ENCODE measurements at regions not wholly inside any gene's neighbourhood (a gene's known extent, or its start where the extent isn't known, plus 50 kb on each side); places are given as distances from the start of the nearest gene placed in this dataset.

DNA sequence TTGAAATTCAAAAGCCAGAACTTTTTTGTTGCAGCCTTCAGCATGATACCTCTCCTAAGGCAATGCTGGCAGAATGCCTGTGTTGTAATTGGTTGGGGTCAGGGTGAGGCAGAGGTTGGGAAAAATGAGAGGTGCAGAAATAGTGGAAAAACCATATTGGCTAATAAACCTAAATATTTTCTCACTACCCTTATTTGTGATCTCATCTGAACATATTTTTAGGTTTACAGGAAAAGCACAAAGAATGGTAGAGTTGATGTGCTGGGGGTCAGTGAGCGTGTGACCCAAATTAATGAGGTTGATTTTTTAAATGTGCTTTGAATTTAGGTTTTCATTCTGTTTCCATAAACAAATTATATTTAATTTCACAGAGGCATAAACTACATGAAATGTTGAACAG lies 437.3 kb downstream of the HDGFL1 start:
- no peak for TF ChIP-seq POLR2A (IDR thresholded peaks at IDR 0.05; ENCODE audit: low read depth, low read length)
- no peak for DNase-seq (ENCODE audit: insufficient read length, low spot score)
- no peak for FAIRE-seq

DNA sequence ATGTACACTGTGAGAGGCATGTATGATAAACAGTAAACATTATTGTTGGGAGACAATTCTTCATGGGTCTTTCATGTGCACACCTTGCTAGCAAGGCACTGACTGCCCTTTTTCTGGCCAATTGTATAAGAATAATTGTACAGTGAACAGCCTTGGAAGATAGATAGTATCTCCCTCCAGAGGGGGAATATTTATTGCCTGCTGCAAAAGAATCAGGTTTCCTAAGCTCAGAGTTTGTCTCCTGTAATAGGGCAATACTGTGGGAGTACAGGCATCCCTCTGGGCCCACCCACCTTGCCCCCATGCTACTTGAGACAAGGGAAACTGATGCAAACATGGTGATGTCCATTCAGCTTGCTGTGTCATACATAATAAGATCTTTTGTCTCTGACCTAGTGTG lies 442.2 kb downstream of the HDGFL1 start:
- FAIRE-seq (no peak), DNase-seq (ENCODE audit: insufficient read length, low spot score) (no peak)
- no peak for TF ChIP-seq POLR2A (IDR thresholded peaks at IDR 0.05; ENCODE audit: low read depth, low read length)

DNA sequence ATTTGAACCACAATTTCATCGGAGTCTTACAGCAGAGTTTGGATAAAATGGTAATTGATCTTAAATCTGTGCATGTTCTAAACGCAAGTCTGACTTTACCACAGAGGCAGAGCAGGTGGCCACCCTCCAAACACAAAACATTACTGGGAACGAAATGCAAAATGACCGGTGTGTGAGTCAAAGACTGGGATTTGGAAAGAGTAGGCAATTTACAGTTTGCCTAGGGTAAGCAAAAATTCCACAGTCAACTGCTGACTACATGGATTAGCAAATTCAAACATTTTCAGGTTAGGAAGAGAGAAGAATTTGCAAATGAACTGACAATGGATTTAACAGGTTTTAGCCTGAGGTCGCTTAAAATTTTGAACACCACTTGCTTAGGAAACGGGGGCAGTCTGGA lies 444.4 kb downstream of the HDGFL1 start:
- FAIRE-seq (peak; percentile 45), DNase-seq (ENCODE audit: insufficient read length, low spot score) (no peak)
- TF ChIP-seq POLR2A (IDR thresholded peaks at IDR 0.05; ENCODE audit: low read depth, low read length): no peak

DNA sequence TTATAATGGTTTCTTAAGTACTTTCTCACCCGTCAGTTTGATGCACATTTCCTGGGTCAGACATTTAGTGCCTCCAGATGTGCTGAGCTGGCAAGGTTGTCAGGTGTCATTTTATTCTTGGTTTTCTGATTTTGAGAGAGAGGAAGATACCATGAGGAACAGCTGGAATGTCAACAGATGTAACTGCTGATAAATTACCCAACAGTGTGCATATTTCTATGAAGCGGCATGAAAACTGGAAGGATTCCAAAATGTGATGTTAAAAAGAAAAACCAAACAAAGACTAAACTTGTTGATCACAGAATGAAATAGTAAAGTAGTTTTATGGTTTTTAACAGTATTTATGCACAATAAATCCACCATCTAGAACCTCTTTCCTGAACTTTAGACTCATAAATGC lies 447.3 kb downstream of the HDGFL1 start:
- DNase-seq (ENCODE audit: insufficient read length, low spot score): no peak
- FAIRE-seq: no peak
- TF ChIP-seq POLR2A (IDR thresholded peaks at IDR 0.05; ENCODE audit: low read depth, low read length): no peak

DNA sequence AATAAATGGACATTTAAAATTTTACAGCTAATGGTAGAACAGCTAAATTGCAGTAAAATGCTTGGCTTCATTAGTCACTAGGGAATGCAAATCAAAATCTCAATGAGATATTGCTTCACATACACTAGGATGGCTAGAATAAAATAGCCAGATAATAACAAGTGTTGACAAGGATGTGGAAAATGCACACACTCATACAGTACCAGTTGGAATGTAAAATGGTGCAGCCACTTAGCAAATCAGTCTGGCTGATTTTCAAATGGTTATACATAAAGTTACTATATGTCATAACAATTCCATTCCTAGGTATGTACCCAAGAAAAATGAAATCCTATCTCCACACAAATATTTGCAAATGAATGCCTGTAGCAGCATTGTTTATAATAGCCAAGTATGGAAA lies 452.1 kb downstream of the HDGFL1 start:
- no peak for TF ChIP-seq POLR2A (IDR thresholded peaks at IDR 0.05; ENCODE audit: low read depth, low read length)
- FAIRE-seq: no peak
- DNase-seq (ENCODE audit: insufficient read length, low spot score): no peak

DNA sequence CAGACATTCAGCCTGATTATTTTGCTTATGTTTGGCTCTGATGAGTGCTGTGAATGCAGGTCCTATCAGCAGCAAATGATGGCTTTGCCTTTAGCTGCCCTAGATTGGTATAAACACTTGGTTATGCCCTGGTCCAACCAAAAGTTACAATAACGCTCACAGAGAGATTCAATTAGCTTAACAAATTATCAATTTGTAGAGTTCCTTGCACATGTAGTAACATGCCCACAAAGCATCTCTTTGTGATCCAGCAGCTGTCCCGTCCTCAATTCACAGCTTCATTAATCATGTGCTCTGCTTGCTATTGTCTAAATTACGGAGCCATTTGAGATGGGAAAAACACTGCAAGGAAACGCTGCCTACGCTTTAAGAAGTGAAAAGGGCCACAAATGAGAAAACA lies 457.9 kb downstream of the HDGFL1 start:
- DNase-seq (ENCODE audit: insufficient read length, low spot score) (no peak), FAIRE-seq (no peak)
- no peak for TF ChIP-seq POLR2A (IDR thresholded peaks at IDR 0.05; ENCODE audit: low read depth, low read length)

DNA sequence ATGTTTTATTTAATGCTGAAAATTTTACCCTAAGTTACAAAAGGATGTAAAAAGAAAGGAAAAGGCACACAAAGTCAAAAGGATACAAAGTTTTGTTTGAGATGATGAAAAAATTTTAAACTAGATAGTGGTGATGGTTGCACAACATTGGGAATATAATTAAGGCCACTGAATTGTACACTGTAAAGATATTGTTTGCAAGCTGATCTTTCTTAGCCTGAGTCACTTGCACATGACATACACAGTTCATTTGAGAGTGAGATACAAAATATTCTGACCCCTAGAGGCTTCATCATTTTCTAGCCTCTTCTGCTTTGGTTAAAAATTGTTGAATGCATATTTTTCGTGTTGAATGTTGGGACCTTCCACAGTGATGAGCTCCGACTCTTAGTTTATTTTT lies 462.6 kb downstream of the HDGFL1 start:
- TF ChIP-seq POLR2A (IDR thresholded peaks at IDR 0.05; ENCODE audit: low read depth, low read length): no peak
- FAIRE-seq (no peak), DNase-seq (ENCODE audit: insufficient read length, low spot score) (no peak)

DNA sequence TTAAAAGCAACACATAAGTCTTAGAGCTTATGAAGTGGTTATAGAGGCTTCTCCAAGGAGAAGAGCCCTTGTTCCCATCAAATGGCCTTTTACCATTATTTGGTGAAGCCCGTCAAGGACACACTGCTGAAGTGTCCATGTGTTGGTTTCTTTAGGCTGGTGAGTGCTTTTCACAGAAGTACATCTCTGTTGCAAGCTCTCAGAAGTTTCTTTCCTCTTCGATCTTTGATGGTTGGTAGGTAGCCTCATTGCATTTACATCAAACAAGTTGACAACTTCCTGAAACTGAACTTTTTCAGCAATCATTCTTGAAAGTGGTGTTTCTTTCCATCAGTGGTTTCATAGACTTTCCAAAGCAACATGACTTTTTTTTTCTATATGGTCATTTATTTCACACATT lies 465.6 kb downstream of the HDGFL1 start:
- no peak for DNase-seq (ENCODE audit: insufficient read length, low spot score)
- no peak for FAIRE-seq
- no peak for TF ChIP-seq POLR2A (IDR thresholded peaks at IDR 0.05; ENCODE audit: low read depth, low read length)

DNA sequence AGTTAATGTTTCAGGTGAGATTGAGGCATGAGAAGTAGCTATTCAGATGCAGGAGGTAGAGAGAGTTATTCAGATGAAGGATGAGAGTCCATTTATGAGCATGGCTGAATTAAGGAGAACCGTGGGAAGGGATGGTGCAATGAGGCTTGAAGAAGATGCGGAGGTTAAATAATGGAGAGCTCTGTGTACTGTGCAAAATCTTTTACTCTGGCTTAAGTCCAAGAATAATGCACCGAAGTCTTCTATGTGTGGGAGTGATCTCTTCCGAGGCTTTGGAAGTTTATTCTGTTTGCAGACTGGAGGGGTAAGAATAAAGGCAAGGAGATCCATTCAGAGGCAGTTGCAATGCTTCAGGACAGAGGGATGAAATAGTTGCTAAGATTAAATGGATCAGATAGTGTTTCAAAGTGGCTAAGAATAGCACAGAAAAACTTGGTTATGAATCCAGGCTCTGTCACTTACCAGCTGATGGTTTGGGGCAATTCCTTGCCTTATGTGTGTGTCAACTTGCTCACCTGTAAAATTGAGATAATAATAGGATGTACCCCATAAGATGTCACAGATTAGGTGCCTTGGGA lies 467.1 kb downstream of the HDGFL1 start:
- FAIRE-seq: no peak
- no peak for TF ChIP-seq POLR2A (IDR thresholded peaks at IDR 0.05; ENCODE audit: low read depth, low read length)

DNA sequence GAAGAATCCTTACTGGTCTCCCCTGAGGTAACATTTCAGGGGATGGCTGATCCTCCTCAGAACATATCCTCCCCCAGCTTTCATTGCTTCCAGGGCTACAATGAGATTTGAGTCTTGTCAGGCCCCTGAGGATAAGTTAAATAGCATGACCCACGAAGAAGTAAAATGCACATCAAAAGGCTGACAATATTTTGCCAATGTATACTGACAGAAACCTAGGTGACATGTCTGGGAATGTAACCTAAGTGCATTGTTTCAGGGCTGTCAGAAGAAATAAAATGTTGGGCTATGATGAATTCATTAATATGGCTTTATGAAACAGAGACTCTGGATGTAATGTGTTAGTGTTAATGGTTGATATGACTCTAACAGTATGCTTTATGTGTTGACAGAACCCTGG lies 471.5 kb downstream of the HDGFL1 start:
- DNase-seq (ENCODE audit: insufficient read length, low spot score) (no peak), FAIRE-seq (no peak)
- TF ChIP-seq POLR2A (IDR thresholded peaks at IDR 0.05; ENCODE audit: low read depth, low read length): no peak

More for the DNA sequence above, 467.1 kb downstream of the HDGFL1 start:
- DNase-seq (ENCODE audit: insufficient read length, low spot score): no peak

DNA sequence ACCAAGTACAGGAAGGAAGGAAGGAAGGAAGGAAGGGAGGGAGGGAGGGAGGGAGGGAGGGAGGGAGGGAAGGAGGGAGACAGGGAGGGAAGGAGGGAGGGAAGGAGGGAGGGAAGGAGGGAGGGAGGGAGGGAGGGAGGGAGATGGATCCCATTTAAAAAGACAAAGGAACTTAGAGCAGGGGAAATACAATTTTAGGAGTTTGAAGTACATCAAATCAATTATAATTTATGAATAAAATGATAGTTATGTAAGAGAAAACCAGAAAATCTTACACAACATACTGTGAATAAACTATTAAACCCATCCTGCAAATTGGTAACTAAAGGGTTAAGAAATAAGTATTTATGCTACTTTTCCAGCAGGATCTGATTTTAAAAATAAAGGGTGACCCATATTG lies 475.9 kb downstream of the HDGFL1 start:
- DNase-seq (ENCODE audit: insufficient read length, low spot score) (no peak), FAIRE-seq (no peak)
- TF ChIP-seq POLR2A (IDR thresholded peaks at IDR 0.05; ENCODE audit: low read depth, low read length): no peak

DNA sequence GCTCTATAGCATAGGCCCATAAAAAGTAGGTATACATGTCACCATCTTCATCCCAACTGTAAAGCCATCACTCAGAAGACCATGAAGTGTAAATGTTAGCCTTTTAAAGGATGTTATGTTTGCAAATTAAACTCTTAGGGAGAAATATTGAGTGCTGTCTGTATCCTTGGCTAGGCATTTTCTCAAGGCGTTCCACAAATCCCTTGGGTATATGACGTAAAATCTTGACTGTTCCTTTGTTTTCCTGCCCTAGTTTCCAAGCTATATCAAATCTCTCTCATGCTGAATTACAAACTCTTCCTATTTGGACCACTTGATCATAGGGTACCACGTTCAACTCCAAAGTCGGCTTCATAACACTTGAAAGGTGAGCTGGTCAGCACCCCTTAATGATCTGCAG lies 486.2 kb downstream of the HDGFL1 start:
- no peak for TF ChIP-seq POLR2A (IDR thresholded peaks at IDR 0.05; ENCODE audit: low read depth, low read length)
- FAIRE-seq (no peak), DNase-seq (ENCODE audit: insufficient read length, low spot score) (no peak)

DNA sequence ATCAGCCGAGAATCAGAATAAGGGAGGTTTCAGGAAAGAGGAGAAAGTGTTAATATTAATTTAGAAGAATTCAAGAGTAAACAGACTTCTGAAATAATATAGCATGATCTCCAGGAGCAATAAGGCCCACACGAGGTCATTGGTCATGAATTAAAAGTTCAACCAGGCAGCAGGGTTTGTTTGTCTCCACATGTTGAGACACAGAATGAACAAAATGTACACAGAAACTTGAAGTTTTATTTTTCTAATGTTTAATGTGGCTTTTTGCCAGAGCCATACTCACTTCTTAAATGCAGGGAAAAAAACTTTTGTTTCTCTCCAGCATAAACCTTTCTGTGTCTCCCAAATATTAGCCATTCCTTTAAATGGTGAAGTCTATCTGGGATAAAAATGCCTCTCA lies 504.5 kb downstream of the HDGFL1 start:
- no peak for DNase-seq (ENCODE audit: insufficient read length, low spot score)
- FAIRE-seq: no peak
- TF ChIP-seq POLR2A (IDR thresholded peaks at IDR 0.05; ENCODE audit: low read depth, low read length): no peak

DNA sequence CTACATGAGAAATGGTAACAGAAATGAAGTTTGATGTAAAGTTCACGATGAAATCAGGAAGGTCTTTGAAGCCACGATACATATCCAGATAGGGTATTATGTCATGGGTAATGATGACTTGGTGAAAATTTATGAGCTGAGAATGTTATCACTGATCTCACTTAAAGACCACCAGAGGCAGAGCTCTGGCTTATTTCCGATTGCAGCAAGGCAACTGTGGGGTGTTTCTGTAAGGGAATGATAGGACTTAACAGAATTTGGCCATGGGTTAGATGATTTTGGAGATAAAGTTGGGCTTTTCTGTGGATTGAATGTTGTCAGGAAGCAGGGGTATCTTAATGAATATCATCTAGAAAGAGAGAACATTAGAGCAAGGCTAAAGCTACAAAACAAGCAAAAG lies 508.4 kb downstream of the HDGFL1 start:
- FAIRE-seq (no peak), DNase-seq (ENCODE audit: insufficient read length, low spot score) (no peak)
- no peak for TF ChIP-seq POLR2A (IDR thresholded peaks at IDR 0.05; ENCODE audit: low read depth, low read length)

DNA sequence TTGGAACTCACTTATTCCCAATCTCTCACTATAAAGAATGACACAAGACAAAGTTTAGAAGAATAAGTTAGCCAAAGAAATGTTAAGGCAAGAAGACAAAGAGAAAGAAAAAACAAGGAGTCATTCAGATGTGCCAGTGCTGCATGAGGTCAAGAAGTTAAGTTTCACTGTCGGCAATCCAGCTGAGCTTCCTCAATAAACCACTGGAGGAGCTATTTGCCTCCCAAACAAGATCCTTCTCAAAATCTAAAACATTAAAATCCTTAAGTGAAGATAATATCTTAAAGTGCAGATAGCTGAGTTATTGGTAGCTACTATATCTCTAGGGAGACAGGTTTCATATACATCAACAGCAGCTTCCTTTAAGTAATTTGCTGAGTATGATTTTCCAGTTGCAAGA lies 512.3 kb downstream of the HDGFL1 start:
- DNase-seq (ENCODE audit: insufficient read length, low spot score) (no peak), FAIRE-seq (no peak)
- no peak for TF ChIP-seq POLR2A (IDR thresholded peaks at IDR 0.05; ENCODE audit: low read depth, low read length)

DNA sequence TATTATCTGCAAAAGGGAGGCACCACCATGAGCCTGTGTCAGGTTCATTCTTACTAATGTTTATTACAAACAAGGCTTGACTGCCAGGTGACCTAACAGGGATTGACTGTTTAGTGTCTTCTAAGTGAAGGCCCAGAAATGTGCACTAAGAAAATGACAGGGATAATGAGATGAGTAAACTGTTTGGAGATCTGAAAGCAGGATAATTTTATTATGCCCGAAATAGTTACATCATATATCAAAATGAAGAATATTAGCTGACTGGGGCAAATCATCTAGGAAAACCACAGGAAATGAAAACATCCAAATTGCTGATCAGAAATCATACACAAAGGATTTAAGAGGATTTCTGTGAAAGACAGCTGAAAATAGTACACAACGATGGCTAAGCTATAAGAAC lies 516.7 kb downstream of the HDGFL1 start:
- TF ChIP-seq POLR2A (IDR thresholded peaks at IDR 0.05; ENCODE audit: low read depth, low read length): no peak
- no peak for FAIRE-seq
- DNase-seq (ENCODE audit: insufficient read length, low spot score): no peak
